HG02981 (cell line): ENCODE measurements at regions not wholly inside any gene's neighbourhood (a gene's known extent, or its start where the extent isn't known, plus 50 kb on each side); places are given as distances from the start of the nearest gene placed in this dataset.

ENCODE experiments used
- ATAC-seq: cut with Tn5 transposase; IDR thresholded peaks from one replicate; pipeline ENCODE4 v1.9.1; 2021; ENCODE audit warnings: mild to moderate bottlenecking, moderate library complexity; ENCODE audit not compliant: unreplicated experiment

GRCh38 chr16:51755039-51755501, 604.0 kb upstream of the SALL1 start:
- no peak for ATAC-seq

- ATAC-seq = no peak
Measured at GRCh38 chr16:51753467-51754127, 602.5 kb upstream of the SALL1 start.

- no peak for ATAC-seq
Measured at GRCh38 chr16:51752438-51752995, 601.4 kb upstream of the SALL1 start.

GRCh38 chr16:51747329-51747728, 596.3 kb upstream of the SALL1 start:
- ATAC-seq = no peak

GRCh38 chr16:51734220-51734619, 583.1 kb upstream of the SALL1 start:
- ATAC-seq = no peak

GRCh38 chr16:51733181-51733580, 582.1 kb upstream of the SALL1 start:
- no peak for ATAC-seq

GRCh38 chr16:51731160-51731559, 580.1 kb upstream of the SALL1 start:
- no peak for ATAC-seq

- ATAC-seq = no peak
Measured at GRCh38 chr16:51723036-51723724, 572.1 kb upstream of the SALL1 start.

- ATAC-seq = no peak
Measured at GRCh38 chr16:51722467-51722866, 571.4 kb upstream of the SALL1 start.

- no peak for ATAC-seq
Measured at GRCh38 chr16:51719376-51719775, 568.3 kb upstream of the SALL1 start.

GRCh38 chr16:51716195-51716594, 565.1 kb upstream of the SALL1 start:
- ATAC-seq = no peak

GRCh38 chr16:51713502-51713901, 562.4 kb upstream of the SALL1 start:
- no peak for ATAC-seq

GRCh38 chr16:51710905-51711563, 560.0 kb upstream of the SALL1 start:
- no peak for ATAC-seq

- no peak for ATAC-seq
Measured at GRCh38 chr16:51710186-51710585, 559.1 kb upstream of the SALL1 start.

GRCh38 chr16:51708861-51709260, 557.8 kb upstream of the SALL1 start:
- ATAC-seq = no peak

GRCh38 chr16:51707666-51708065, 556.6 kb upstream of the SALL1 start:
- no peak for ATAC-seq

- ATAC-seq = no peak
Measured at GRCh38 chr16:51705142-51705541, 554.1 kb upstream of the SALL1 start.

- no peak for ATAC-seq
Measured at GRCh38 chr16:51701025-51701424, 550.0 kb upstream of the SALL1 start.

- no peak for ATAC-seq
Measured at GRCh38 chr16:51699686-51700396, 548.8 kb upstream of the SALL1 start.

GRCh38 chr16:51698647-51699046, 547.6 kb upstream of the SALL1 start:
- ATAC-seq = no peak

- no peak for ATAC-seq
Measured at GRCh38 chr16:51697454-51697853, 546.4 kb upstream of the SALL1 start.
